Effector memory CD8-positive, alpha-beta T cell (primary cell): ENCODE measurements at regions not wholly inside any gene's neighbourhood (a gene's known extent, or its start where the extent isn't known, plus 50 kb on each side); places are given as distances from the start of the nearest gene placed in this dataset.

Experiments used
- ATAC-seq: fragments of 150-1000 bp; cut with Tn5 transposase; replicated peaks from 2 replicates; pipeline ENCODE4 v1.10.0; 2021; ENCODE audit warnings: mild to moderate bottlenecking, moderate library complexity
- DNase-seq, 3 experiments: peaks; one replicate each; pipeline ENCODE4 v3.0.0; 2021
- H3K27ac Mint-ChIP-seq, 2 donors: one replicate each; pipeline ENCODE4 v1.8.0; 2022; ENCODE audit warnings: mild to moderate bottlenecking in 2 of 2, mixed read lengths in 2 of 2, moderate library complexity in 2 of 2
- H3K27me3 Mint-ChIP-seq, 2 donors: one replicate each; pipeline ENCODE4 v1.8.0; 2022; ENCODE audit warnings: mixed read lengths in 2 of 2
- H3K36me3 Mint-ChIP-seq: one replicate; pipeline ENCODE4 v1.8.0; 2022; ENCODE audit warnings: mild to moderate bottlenecking, moderate library complexity, mixed read lengths; ENCODE audit not compliant: insufficient read depth
- H3K4me1 Mint-ChIP-seq, 2 donors: one replicate each; pipeline ENCODE4 v1.8.0; 2022; ENCODE audit warnings: low read depth in 2 of 2, mixed read lengths in 2 of 2
- H3K4me3 Mint-ChIP-seq, 2 donors: one replicate each; pipeline ENCODE4 v1.8.0; 2022; ENCODE audit warnings: mild to moderate bottlenecking in 2 of 2, mixed read lengths in 2 of 2, moderate library complexity in 2 of 2
- H3K9me3 Mint-ChIP-seq, 2 donors: one replicate each; pipeline ENCODE4 v1.8.0; 2022; ENCODE audit warnings: mixed read lengths in 2 of 2

DNA sequence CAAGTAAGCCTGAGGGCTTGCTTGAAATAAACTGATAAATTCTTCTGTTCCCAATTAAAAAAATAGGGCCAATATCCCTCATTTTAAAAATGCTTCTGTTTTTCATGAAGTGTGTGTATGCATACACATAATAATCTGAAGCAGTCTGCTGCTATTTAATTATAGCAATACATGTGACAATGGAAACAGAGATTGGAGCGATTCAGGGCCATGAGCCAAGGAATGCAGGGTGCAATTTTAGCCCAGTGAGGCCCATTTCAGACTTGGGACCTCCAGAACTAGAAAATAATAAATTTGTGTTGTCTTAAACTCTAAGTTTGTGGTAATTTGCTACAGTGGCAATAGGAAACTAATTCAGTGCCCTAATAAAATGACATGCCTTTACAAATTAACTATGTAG lies 264.9 kb downstream of the LTN1 start:
- ATAC-seq (no peak), DNase-seq (no peak)
- no peaks in the 10 kb centered on the region for H3K9me3 Mint-ChIP-seq
- H3K27me3 Mint-ChIP-seq, result no peaks in the 10 kb centered on the region
- H3K4me3 Mint-ChIP-seq, result no peak overlapping the region
- peaks cover 7% of the 10 kb centered on the region in 2 donors for H3K4me1 Mint-ChIP-seq
- H3K36me3 Mint-ChIP-seq, result peaks cover 3% of the 10 kb centered on the region
- no peak overlapping the region for H3K27ac Mint-ChIP-seq

DNA sequence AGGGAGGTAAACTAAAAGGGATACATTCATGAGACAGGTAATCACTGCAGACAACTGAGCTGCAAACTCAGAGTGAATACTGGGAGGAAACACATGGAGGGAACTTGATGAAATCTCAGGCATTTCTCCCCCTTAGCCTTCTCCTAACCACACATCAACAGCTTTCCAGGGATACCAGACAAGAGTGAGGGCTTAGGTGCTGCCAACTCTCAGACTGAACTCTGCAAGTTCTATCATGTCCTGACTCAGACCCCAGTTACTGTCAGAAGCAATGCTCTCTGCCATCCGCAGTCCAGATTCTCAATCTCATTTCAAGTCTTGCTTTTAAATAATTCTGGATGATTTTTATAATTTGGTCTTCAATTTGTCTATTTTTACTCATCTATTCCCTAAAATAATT lies 267.3 kb downstream of the LTN1 start:
- ATAC-seq (no peak), DNase-seq (no peak)
- Mint-ChIP-seq H3K27ac (peak overlapping the region in 1 of 2 donors; percentile 28), H3K9me3 (no peaks in the 10 kb centered on the region), H3K4me1 (peaks cover 3 to 7% of the 10 kb centered on the region in 2 donors), H3K27me3 (no peaks in the 10 kb centered on the region), H3K4me3 (no peak overlapping the region), H3K36me3 (peaks cover 3% of the 10 kb centered on the region)

DNA sequence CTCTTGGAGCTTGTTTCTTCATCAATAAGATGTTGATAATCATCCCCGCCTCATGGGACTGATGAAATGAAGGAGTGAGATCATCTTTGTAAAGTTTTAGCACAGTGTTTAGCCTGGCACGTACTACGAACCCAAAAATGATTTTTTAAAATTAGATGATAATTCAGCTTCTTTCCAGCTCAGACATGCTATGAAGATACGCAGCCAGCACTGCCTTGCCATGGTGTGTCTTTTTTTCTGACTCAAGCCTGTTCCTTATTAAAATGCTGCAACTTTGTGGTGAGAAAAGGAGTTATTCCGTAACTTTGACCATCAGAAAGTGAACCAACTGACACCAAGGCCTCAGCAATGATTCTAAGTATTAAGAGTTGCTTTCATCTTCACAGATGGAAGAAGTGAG lies 269.0 kb downstream of the LTN1 start:
- H3K9me3 Mint-ChIP-seq, result no peaks in the 10 kb centered on the region
- no peaks in the 10 kb centered on the region for H3K27me3 Mint-ChIP-seq
- no peak overlapping the region for H3K4me3 Mint-ChIP-seq
- H3K36me3 Mint-ChIP-seq, result peaks cover 3% of the 10 kb centered on the region
- DNase-seq (no peak), ATAC-seq (no peak)
- no peak overlapping the region for H3K27ac Mint-ChIP-seq
- H3K4me1 Mint-ChIP-seq, result peaks cover 2 to 7% of the 10 kb centered on the region in 2 donors

DNA sequence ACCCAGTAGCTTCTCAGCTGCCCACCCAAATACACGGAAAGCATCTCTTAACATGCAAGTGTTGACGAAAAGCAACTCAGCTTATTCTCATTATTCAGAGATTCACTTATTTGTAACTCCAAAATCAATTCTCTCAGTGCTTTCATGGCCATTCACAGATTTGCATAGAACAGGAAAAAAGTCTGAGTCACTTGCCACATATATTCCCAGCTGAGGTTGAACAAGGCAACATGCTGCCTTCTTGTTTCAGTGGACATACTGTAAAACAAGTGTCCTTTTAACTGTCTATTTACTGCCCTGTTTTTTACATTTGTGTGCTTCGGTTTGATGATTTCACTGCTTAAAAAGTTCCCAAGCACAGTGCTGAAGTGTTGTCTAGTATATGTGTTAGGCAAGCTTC lies 273.0 kb downstream of the LTN1 start:
- no peak for ATAC-seq
- Mint-ChIP-seq H3K4me3 (no peak overlapping the region), H3K4me1 (peaks cover 0 to 3% of the 10 kb centered on the region in 2 donors), H3K36me3 (peaks cover 3% of the 10 kb centered on the region), H3K27ac (no peak overlapping the region), H3K27me3 (no peaks in the 10 kb centered on the region), H3K9me3 (no peaks in the 10 kb centered on the region)
- DNase-seq, result no peak

DNA sequence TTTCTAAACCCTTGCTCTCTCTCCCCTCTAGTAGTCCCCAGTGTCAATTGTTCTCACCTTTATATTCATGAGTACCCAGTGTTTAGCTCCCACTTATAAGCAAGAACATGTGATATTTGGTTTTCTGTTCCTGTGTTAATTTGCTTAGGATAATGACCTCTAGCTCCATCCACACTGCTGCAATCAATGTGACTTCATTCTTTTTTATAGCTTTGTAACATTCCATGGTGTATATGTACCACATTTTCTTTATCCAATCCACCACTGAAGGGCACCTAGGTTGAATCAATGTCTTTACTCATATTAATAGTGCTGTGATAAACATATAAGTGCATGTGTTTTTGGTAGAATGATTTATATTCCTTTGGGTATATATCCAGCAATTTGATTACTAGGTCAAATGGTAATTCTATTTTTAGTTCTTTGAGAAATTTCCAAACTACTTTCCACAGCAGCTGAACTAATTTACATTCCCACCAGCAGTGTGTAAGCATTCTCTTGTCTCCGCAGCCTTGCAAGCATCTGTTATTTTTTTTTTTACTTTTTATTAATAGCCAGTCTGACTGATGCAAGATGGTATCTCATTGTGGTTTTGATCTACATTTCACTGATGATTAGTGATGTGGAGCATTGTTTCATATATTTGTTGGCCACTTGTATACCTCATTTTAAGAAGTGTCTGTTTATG lies 277.8 kb downstream of the LTN1 start:
- H3K36me3 Mint-ChIP-seq, result no peaks in the 10 kb centered on the region
- H3K4me1 Mint-ChIP-seq, result peaks cover 0 to 3% of the 10 kb centered on the region in 2 donors
- H3K27ac Mint-ChIP-seq, result no peak overlapping the region
- no peak overlapping the region for H3K4me3 Mint-ChIP-seq
- no peak for DNase-seq
- H3K9me3 Mint-ChIP-seq, result no peaks in the 10 kb centered on the region
- no peaks in the 10 kb centered on the region for H3K27me3 Mint-ChIP-seq
- no peak for ATAC-seq

DNA sequence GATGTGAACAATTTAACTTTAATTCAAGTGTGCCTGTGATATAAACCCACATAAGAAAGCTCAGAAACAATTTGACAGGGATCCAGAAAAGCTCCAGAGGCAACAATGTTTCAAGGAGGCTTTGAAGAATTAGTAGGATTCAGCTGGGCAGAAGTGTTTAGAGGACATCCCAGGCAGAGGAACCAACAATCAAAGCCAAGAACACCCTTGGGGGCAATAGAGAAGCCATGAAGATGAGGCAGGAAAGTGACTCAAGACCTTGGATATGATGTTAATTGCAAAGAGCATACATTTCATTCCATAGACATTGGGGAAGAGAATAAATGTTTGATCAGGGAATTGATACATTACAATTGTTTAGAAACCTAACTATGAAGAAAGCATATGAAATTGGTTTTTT lies 280.3 kb downstream of the LTN1 start:
- H3K27ac Mint-ChIP-seq, result peak overlapping the region; percentile 13 to 56
- no peaks in the 10 kb centered on the region for H3K27me3 Mint-ChIP-seq
- no peak for ATAC-seq
- H3K4me1 Mint-ChIP-seq, result peaks cover 0 to 3% of the 10 kb centered on the region in 2 donors
- H3K4me3 Mint-ChIP-seq, result no peak overlapping the region
- no peaks in the 10 kb centered on the region for H3K36me3 Mint-ChIP-seq
- H3K9me3 Mint-ChIP-seq, result peaks cover 0 to 3% of the 10 kb centered on the region in 2 donors
- no peak for DNase-seq

DNA sequence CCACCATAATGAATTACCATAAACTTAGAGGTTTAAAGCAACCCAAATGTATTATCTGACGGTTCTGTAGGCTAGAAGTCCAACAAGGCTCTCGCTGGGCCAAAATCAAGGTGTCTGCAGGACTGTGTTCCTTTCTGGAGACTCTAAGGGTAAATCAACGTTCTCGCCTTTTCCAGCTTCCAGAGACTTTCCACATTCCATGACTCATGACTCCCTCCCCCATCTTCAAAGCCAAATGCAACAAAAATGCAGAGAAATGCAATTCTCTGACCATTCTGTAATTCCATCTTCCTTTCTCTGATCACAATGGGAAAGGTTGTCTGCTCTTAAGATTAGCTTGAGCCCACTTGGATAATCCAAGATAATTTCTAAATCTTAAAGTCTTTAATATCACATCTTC lies 287.1 kb downstream of the LTN1 start:
- peak overlapping the region in 1 of 2 donors; percentile 77 for H3K27ac Mint-ChIP-seq
- H3K27me3 Mint-ChIP-seq, result no peaks in the 10 kb centered on the region
- DNase-seq, result no peak
- ATAC-seq, result no peak
- peaks cover 7 to 15% of the 10 kb centered on the region in 2 donors for H3K9me3 Mint-ChIP-seq
- H3K36me3 Mint-ChIP-seq, result no peaks in the 10 kb centered on the region
- H3K4me1 Mint-ChIP-seq, result peaks cover 6 to 20% of the 10 kb centered on the region in 2 donors
- H3K4me3 Mint-ChIP-seq, result no peak overlapping the region

DNA sequence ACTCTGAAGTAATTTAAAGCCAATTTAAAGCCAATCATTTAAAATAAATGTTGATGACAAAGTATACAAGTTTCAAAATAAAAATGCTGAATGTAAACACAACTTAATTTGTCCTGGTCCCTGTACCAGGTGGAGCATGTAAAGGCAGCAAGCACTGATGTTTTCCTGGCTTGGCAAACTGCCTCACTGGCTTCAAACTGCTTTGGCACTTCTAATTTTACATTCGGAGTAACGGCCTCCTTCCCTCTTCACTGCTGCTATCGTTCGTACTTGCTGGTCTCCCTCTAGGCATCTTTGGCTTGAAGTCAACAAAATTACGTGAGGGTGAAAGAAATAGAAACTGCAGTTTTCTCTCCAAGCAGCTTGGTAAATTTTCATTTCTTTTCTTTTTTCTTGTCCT lies 287.9 kb downstream of the LTN1 start:
- no peak for DNase-seq
- ATAC-seq, result no peak
- Mint-ChIP-seq H3K9me3 (peaks cover 7 to 15% of the 10 kb centered on the region in 2 donors), H3K4me3 (no peak overlapping the region), H3K27me3 (no peaks in the 10 kb centered on the region), H3K27ac (no peak overlapping the region), H3K36me3 (no peaks in the 10 kb centered on the region), H3K4me1 (peaks cover 6 to 26% of the 10 kb centered on the region in 2 donors)

DNA sequence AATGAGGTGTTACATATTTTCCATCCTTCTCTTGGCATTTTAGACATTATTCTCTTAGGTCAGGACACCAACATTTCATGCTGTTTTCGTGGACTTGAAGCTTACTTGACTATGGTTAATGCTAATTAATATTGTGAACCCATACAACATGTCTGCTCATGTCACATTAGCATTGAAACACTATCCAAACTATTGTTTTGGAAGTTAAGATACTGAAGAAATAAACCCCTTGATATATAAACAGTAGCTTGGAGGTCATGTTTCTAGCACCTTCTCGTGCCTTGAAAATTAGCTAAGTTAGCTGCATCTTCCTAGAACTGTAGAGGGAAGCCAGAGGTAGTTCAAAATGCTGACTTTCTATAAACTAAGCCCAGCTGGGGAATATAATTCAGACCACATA lies 288.8 kb downstream of the LTN1 start:
- H3K9me3 Mint-ChIP-seq, result peaks cover 5 to 15% of the 10 kb centered on the region in 2 donors
- no peaks in the 10 kb centered on the region for H3K27me3 Mint-ChIP-seq
- H3K36me3 Mint-ChIP-seq, result no peaks in the 10 kb centered on the region
- DNase-seq (no peak), ATAC-seq (no peak)
- H3K4me3 Mint-ChIP-seq, result no peak overlapping the region
- H3K27ac Mint-ChIP-seq, result no peak overlapping the region
- peaks cover 6 to 26% of the 10 kb centered on the region in 2 donors for H3K4me1 Mint-ChIP-seq

DNA sequence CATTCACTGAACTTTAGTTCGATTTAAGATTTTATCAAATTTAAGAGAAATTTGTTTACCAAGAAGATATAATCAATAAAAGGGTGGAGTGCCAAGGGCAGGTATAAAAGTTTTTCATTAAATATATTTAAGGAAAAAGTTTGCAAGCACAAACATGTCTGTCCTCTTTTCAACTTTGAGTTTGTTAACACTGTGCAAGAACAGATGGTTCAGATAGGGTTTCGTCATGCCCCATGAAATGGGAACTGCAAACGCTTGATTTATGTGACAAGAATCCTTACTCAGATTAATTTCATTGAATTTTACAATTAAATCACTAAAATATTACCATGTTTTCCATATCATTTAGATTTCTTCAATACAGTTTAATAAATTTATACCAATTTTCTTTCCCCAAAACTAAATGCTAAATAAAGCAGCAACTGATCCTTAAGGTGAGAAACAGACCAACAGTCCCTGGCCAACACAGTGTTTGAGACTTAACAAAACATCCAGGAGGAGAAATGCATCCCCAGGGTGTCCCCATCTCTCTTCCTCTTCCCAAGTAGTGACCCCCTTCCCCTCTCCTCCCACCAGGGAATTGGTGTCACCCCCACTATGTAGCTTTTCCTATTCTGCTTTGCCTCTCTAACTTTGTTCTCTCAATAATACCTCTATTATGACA lies 292.9 kb downstream of the LTN1 start:
- ATAC-seq (no peak), DNase-seq (no peak)
- peaks cover 8 to 39% of the 10 kb centered on the region in 2 donors for H3K4me1 Mint-ChIP-seq
- peaks cover 5 to 15% of the 10 kb centered on the region in 2 donors for H3K9me3 Mint-ChIP-seq
- H3K27me3 Mint-ChIP-seq, result no peaks in the 10 kb centered on the region
- no peak overlapping the region for H3K4me3 Mint-ChIP-seq
- no peaks in the 10 kb centered on the region for H3K36me3 Mint-ChIP-seq
- H3K27ac Mint-ChIP-seq, result no peak overlapping the region

DNA sequence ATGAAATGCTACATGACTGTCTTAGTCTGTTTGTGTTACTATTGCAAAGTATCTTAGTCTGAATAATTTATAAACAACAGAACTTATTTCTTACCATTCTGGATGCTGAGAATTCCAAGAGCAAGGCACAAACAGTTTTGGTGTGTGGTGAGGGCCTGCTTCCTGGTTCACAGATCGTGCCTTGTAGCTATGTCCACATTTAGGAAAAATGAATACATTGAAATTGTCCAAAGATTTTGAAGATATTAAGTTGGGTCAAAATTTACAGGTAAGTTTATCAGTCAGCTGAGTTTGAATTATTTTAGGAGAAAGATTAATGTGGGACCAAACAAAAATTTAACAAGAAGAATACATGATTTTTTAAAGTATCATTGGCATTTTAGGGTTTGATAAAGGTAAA lies 293.5 kb downstream of the LTN1 start:
- ATAC-seq, result no peak
- Mint-ChIP-seq H3K27ac (no peak overlapping the region), H3K27me3 (no peaks in the 10 kb centered on the region), H3K9me3 (peaks cover 5 to 15% of the 10 kb centered on the region in 2 donors), H3K4me1 (peaks cover 7 to 39% of the 10 kb centered on the region in 2 donors), H3K4me3 (no peak overlapping the region), H3K36me3 (no peaks in the 10 kb centered on the region)
- DNase-seq, result no peak

DNA sequence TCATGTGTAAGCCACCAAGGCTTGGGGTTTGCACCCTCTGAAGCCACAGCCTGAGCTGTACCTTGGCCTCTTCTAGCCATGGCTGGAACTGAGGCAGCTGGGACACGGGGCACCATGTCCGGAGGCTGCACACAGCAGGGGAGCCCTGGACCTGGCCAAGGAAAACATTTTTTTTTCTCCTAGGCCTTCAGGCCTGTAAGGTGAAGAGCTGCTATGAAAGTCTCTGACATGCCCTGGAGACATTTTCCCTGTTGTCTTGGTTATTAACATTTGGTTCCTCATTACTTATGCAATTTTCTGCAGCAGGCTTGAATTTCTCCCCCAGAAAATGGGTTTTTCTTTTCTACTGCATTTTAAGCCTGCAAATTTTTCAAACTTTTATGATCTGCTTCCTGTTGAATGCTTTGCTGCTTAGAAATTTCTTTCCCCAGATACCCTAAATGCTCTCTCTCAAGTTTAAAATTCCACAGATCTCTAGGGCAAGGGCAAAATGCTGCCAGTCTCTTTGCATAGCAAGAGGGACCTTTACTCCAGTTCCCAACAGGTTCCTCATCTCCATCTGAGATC lies 295.8 kb downstream of the LTN1 start:
- Mint-ChIP-seq H3K27me3 (no peaks in the 10 kb centered on the region), H3K4me3 (no peak overlapping the region), H3K4me1 (peaks cover 4 to 31% of the 10 kb centered on the region in 2 donors), H3K27ac (peak overlapping the region in 1 of 2 donors; percentile 11), H3K9me3 (peaks cover 0 to 3% of the 10 kb centered on the region in 2 donors), H3K36me3 (no peaks in the 10 kb centered on the region)
- DNase-seq (no peak), ATAC-seq (no peak)

DNA sequence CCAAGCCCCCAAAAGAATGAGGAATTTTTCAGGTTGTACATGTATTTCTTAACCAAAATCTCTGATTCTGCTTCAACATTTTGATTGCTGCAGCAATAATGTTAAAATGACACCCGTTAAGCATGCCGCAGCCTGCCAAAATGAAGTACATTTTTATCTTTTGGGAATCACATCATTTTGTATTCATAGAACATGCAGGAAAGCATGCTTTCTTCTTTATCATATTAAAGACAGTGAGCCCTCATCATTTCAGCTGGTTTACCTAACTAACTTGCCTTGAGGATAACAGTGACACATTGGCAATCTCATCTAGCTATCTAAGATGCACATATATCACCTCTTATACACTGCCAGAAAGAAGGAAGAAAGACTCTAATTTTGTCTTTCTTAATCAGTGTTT lies 299.2 kb downstream of the LTN1 start:
- Mint-ChIP-seq H3K4me3 (no peak overlapping the region), H3K36me3 (no peaks in the 10 kb centered on the region)

DNA sequence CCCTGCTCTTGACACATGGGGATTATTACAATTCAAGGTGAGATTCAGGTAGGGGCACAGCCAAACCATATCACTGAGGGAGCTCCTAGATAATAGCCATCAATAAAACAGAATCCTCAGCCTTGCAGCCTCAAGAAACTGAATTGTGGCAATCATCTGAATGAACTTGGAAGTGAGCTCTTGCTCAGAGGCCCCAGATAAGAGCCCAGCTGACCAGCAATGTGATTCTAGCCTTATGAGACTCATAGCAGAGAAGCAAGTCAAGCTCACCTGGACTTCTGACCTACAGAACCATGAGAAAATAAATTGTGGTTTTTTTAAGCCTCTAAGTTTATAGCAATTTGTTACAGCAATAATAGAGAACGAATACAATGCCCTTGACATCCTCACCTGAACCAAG lies 302.5 kb downstream of the LTN1 start:
- Mint-ChIP-seq H3K4me1 (peaks cover 4 to 5% of the 10 kb centered on the region in 2 donors), H3K36me3 (no peaks in the 10 kb centered on the region), H3K27ac (no peak overlapping the region), H3K9me3 (no peaks in the 10 kb centered on the region), H3K4me3 (no peak overlapping the region), H3K27me3 (no peaks in the 10 kb centered on the region)
- DNase-seq (no peak), ATAC-seq (no peak)

More for the DNA sequence above, 299.2 kb downstream of the LTN1 start:
- no peak for ATAC-seq
- Mint-ChIP-seq H3K9me3 (no peaks in the 10 kb centered on the region), H3K4me1 (peaks cover 7 to 14% of the 10 kb centered on the region in 2 donors), H3K27me3 (no peaks in the 10 kb centered on the region), H3K27ac (no peak overlapping the region)
- DNase-seq, result no peak
